Tibial artery (tissue), 4 donors: ENCODE measurements at regions not wholly inside any gene's neighbourhood (a gene's known extent, or its start where the extent isn't known, plus 50 kb on each side); places are given as distances from the start of the nearest gene placed in this dataset.

Experiments
- DNase-seq, 2 donors: peaks; one replicate each; pipeline ENCODE4 v3.0.0-alpha.2; 2019
- H3K27ac ChIP-seq, 2 donors: fragments of 200-600 bp; sonication (generic) in 1 of 2; 1 replicate in 1 of 2; 2 replicates in 1 of 2; pipeline ENCODE4 v1.5.1; 2018 to 2019; ENCODE audit warnings: mild to moderate bottlenecking in 1 of 2
- H3K27me3 ChIP-seq, 2 donors: fragments of 200-600 bp; sonication (generic) in 1 of 2; one replicate each; pipeline versions ENCODE4 v1.5.1 to v1.6.0; 2016 to 2019
- H3K36me3 ChIP-seq, 3 donors: fragments of 200-600 bp; sonication (generic) in 2 of 3; one replicate each; pipeline ENCODE4 v1.5.1; 2016 to 2019; ENCODE audit warnings: mild to moderate bottlenecking in 2 of 3
- H3K4me1 ChIP-seq, 4 donors: fragments of 200-600 bp; sonication (generic) in 2 of 4; 1 replicate in 3 of 4; 2 replicates in 1 of 4; pipeline ENCODE4 v1.5.1; 2016 to 2019
- H3K4me3 ChIP-seq, 2 donors: fragments of 200-600 bp; sonication (generic) in 1 of 2; 1 replicate in 1 of 2; 2 replicates in 1 of 2; pipeline ENCODE4 v1.5.1; 2018 to 2019; ENCODE audit warnings: mild to moderate bottlenecking in 2 of 2
- H3K9me3 ChIP-seq, 3 donors: fragments of 200-600 bp; sonication (generic) in 1 of 3; one replicate each; pipeline ENCODE4 v1.5.1; 2016 to 2019
- intact Hi-C: fragments of 100-400 bp; cut with DNase I; formaldehyde crosslinking; loops from one replicate; pipeline ENCODE4 v1.15.0; 2023; ENCODE audit warnings: low total_unique reads
- TF ChIP-seq, protein P1 (sequence below), 2 experiments: fragments of 200-600 bp in 1 of 2; fragments of 450-650 bp in 1 of 2; IDR thresholded peaks; one replicate each; pipeline ENCODE4 v1.5.1; 2017 to 2019; ENCODE audit warnings: antibody characterized with exemption in 2 of 2, mild to moderate bottlenecking in 1 of 2, moderate library complexity in 1 of 2

DNA sequence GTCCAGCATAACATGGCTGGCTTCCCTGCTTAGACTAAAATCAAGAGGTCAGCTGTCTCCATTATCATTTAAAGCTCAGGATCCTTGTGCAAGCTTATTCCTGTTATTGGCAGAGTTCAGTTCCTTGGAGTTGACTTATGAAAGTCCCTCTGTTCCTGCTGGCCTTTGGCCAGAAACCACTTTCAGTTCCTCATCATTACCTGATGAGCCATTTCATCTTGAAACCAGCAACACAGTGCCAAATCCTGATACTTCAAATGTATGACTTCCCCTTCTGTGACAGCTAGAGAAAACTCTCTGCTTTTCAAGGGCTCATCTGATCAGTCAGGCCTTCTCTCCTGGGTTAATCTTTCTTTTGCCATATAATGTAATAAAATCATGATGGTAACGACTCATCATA lies 110.6 kb upstream of the FSTL5 start:
- intact Hi-C loops = no loop called here
- TF ChIP-seq, protein P1, sequence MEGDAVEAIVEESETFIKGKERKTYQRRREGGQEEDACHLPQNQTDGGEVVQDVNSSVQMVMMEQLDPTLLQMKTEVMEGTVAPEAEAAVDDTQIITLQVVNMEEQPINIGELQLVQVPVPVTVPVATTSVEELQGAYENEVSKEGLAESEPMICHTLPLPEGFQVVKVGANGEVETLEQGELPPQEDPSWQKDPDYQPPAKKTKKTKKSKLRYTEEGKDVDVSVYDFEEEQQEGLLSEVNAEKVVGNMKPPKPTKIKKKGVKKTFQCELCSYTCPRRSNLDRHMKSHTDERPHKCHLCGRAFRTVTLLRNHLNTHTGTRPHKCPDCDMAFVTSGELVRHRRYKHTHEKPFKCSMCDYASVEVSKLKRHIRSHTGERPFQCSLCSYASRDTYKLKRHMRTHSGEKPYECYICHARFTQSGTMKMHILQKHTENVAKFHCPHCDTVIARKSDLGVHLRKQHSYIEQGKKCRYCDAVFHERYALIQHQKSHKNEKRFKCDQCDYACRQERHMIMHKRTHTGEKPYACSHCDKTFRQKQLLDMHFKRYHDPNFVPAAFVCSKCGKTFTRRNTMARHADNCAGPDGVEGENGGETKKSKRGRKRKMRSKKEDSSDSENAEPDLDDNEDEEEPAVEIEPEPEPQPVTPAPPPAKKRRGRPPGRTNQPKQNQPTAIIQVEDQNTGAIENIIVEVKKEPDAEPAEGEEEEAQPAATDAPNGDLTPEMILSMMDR (IDR thresholded peaks at IDR 0.05) = no peak
- no peaks in the 10 kb centered on the region for H3K9me3 ChIP-seq
- no peak overlapping the region for H3K27ac ChIP-seq
- H3K27me3 ChIP-seq = no peaks in the 10 kb centered on the region
- DNase-seq = peak; percentile 49 to 68
- no peaks in the 10 kb centered on the region for H3K4me1 ChIP-seq
- no peaks in the 10 kb centered on the region for H3K36me3 ChIP-seq
- H3K4me3 ChIP-seq = no peak overlapping the region

DNA sequence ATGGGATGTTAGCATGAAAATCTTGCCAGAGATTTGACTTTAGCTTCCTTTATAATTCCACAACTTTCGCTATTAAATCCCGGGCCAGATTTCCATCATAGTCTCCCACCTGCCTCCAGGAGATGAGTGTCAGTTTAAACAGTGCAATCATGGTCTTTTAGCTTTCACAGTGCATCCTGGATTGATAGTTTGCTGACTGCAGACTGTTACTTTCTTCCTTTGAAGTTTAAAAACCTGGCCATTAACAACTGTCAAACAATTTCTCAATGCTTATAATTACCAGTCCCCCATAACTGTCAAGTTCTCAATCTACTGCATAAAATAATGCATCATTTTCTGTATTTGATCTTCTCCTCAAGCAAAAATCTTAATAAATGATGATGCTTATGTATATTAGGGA lies 108.4 kb upstream of the FSTL5 start:
- TF ChIP-seq, protein P1 (IDR thresholded peaks at IDR 0.05) = no peak
- Histone ChIP-seq H3K27me3 (no peaks in the 10 kb centered on the region), H3K4me3 (no peak overlapping the region), H3K27ac (no peak overlapping the region), H3K36me3 (no peaks in the 10 kb centered on the region), H3K4me1 (no peaks in the 10 kb centered on the region), H3K9me3 (no peaks in the 10 kb centered on the region)
- intact Hi-C loops = no loop called here
- no peak for DNase-seq

DNA sequence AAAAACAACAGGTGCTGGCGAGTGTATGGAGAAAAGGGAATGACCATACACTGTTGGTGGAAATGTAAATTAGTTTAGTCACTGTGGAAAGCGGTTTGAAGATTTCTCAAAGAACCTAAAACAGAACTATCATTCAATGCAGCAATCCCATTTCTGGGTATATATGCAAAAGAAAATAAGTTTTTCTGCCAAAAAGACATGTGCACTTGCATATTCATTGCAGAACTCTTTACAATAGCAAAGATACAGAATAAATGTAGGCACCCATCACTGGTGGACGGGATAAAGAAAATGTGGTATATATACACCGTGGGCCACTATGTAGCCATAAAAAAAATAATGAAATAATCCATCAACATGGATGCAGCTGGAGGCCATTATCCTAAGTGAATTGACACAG lies 105.1 kb upstream of the FSTL5 start:
- no peaks in the 10 kb centered on the region for H3K36me3 ChIP-seq
- H3K9me3 ChIP-seq = peaks cover 0 to 18% (median 11%) of the 10 kb centered on the region in 3 donors
- H3K4me3 ChIP-seq = no peak overlapping the region
- H3K4me1 ChIP-seq = no peaks in the 10 kb centered on the region
- H3K27ac ChIP-seq = no peak overlapping the region
- no peaks in the 10 kb centered on the region for H3K27me3 ChIP-seq
- TF ChIP-seq, protein P1 (IDR thresholded peaks at IDR 0.05) = no peak
- DNase-seq = no peak
- intact Hi-C loops = no loop called here

DNA sequence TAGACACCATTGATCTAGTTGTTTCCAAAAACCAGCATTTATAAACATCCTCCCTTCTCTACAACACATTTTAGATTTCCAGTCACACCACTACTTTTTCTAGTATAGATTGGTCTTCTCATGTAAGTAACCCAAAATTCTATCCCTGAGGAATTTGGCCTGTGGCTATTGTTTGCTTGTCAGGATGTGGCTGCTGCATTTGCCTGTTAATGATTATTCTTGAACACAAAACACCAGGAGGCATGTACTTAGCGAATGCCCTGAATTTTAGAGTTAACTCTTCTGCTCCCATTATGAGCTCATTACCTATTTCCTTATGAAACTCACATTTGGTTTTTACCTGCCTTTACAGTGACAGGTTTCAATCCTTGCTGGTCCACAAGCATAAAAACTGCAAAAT lies 102.0 kb upstream of the FSTL5 start:
- Histone ChIP-seq H3K9me3 (peaks cover 0 to 28% (median 13%) of the 10 kb centered on the region in 3 donors), H3K27me3 (no peaks in the 10 kb centered on the region), H3K27ac (no peak overlapping the region), H3K4me3 (no peak overlapping the region), H3K36me3 (no peaks in the 10 kb centered on the region), H3K4me1 (no peaks in the 10 kb centered on the region)
- TF ChIP-seq, protein P1 (IDR thresholded peaks at IDR 0.05) = no peak
- no peak for DNase-seq
- intact Hi-C loops = no loop called here

DNA sequence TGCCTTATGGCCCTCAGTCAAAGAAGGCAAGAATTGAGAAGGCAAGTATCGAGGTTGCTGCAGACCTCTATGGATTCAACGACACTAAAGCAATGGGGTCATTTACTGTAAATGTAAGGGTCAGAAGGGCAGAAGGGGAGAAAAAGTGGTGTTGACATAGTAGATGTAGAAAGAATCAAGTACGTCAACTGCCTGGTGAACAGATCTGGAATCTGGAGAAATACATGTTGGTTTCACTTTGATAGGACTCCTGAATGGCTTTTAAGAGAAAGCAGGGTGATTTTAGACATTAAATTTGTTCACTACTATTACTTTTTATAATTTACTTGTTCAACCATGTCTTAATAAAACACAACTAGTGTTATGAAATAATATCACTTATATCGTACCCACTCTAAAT lies 81.3 kb upstream of the FSTL5 start:
- TF ChIP-seq, protein P1 (IDR thresholded peaks at IDR 0.05) = no peak
- no peak for DNase-seq
- H3K27me3 ChIP-seq = no peaks in the 10 kb centered on the region

DNA sequence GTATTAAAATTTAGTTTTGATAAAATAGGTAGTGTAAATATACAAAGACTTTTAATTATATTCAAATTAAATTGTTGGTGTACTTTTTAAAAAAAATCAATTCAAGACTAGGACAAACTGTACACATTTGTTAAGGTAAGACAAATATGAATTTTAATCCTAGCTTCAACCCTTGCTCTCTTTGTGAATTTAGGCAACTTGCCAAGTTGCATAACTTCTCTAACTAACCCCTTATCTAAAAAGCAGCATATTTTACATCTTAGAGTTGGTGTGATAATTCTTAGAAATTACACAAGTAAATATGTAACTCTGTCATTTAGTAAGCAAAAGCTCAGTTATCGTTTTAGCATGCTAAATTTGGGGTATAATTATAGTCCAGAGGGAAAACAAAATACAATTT lies 78.1 kb upstream of the FSTL5 start:
- DNase-seq = no peak
- intact Hi-C loops = no loop called here
- TF ChIP-seq, protein P1 (IDR thresholded peaks at IDR 0.05) = no peak
- Histone ChIP-seq H3K27ac (no peak overlapping the region), H3K4me1 (no peaks in the 10 kb centered on the region), H3K4me3 (no peak overlapping the region), H3K36me3 (no peaks in the 10 kb centered on the region), H3K9me3 (no peaks in the 10 kb centered on the region), H3K27me3 (no peaks in the 10 kb centered on the region)

More for the DNA sequence above, 81.3 kb upstream of the FSTL5 start:
- H3K36me3 ChIP-seq = no peaks in the 10 kb centered on the region
- H3K4me3 ChIP-seq = no peak overlapping the region
- H3K27ac ChIP-seq = no peak overlapping the region
- intact Hi-C loops = no loop called here
- no peaks in the 10 kb centered on the region for H3K9me3 ChIP-seq
- no peaks in the 10 kb centered on the region for H3K4me1 ChIP-seq
